ENCODE measurements at regions not wholly inside any gene's neighbourhood (a gene's known extent, or its start where the extent isn't known, plus 50 kb on each side); places are given as distances from the start of the nearest gene placed in this dataset.

- intact Hi-C loops (cut with micrococcal nuclease; ENCODE audit: unreplicated experiment), result no loop called here
- DNase-seq (ENCODE audit: low spot score), result no peak
- no peak overlapping the region for H3K4me3 ChIP-seq (ENCODE audit: low read depth, low read length, poor library complexity, severe bottlenecking)
- H3K9me3 ChIP-seq (ENCODE audit: low read depth, low read length, poor library complexity, severe bottlenecking), result no peaks in the 10 kb centered on the region
- TF ChIP-seq EZH2 (IDR thresholded peaks at IDR 0.05; ENCODE audit: borderline replicate concordance, low read depth, low read length, poor library complexity, severe bottlenecking) (no peak), CTCF (conservative IDR thresholded peaks at IDR 0.05; ENCODE audit: low read depth, low read length) (no peak)
- no peaks in the 10 kb centered on the region for H3K27me3 ChIP-seq (replicated peaks; ENCODE audit: insufficient read depth, low read depth, low read length, poor library complexity)
- BruUV-seq (replicated peaks), result no TSS peak
- ChIA-PET POLR2A (ENCODE audit: low non-redundant PET) (no interaction called here), CTCF (no interaction called here)
- no peak overlapping the region for H3K27ac ChIP-seq (ENCODE audit: low read depth, low read length, poor library complexity, severe bottlenecking)
- H3K36me3 ChIP-seq (ENCODE audit: insufficient read depth, low read length, poor library complexity, severe bottlenecking), result no peaks in the 10 kb centered on the region
- no peaks in the 10 kb centered on the region for H3K4me1 ChIP-seq (ENCODE audit: insufficient read depth, low read length, poor library complexity, severe bottlenecking)
These were observed 147.2 kb downstream of the C9orf50 start for GRCh38 chr9:129473523-129474244.

GRCh38 chr9:129472651-129473102 is 148.2 kb downstream of the C9orf50 start:
- no TSS peak for BruUV-seq (replicated peaks)
- H3K36me3 ChIP-seq (ENCODE audit: insufficient read depth, low read length, poor library complexity, severe bottlenecking), result no peaks in the 10 kb centered on the region
- intact Hi-C loops (cut with micrococcal nuclease; ENCODE audit: unreplicated experiment), result no loop called here
- H3K4me1 ChIP-seq (ENCODE audit: insufficient read depth, low read length, poor library complexity, severe bottlenecking), result no peaks in the 10 kb centered on the region
- no peaks in the 10 kb centered on the region for H3K27me3 ChIP-seq (replicated peaks; ENCODE audit: insufficient read depth, low read depth, low read length, poor library complexity)
- ChIA-PET CTCF (no interaction called here), POLR2A (ENCODE audit: low non-redundant PET) (no interaction called here)
- DNase-seq (ENCODE audit: low spot score), result no peak
- no peak overlapping the region for H3K4me3 ChIP-seq (ENCODE audit: low read depth, low read length, poor library complexity, severe bottlenecking)
- no peaks in the 10 kb centered on the region for H3K9me3 ChIP-seq (ENCODE audit: low read depth, low read length, poor library complexity, severe bottlenecking)
- no peak overlapping the region for H3K27ac ChIP-seq (ENCODE audit: low read depth, low read length, poor library complexity, severe bottlenecking)
- TF ChIP-seq EZH2 (IDR thresholded peaks at IDR 0.05; ENCODE audit: borderline replicate concordance, low read depth, low read length, poor library complexity, severe bottlenecking), result no peak
- no peak for TF ChIP-seq CTCF (conservative IDR thresholded peaks at IDR 0.05; ENCODE audit: low read depth, low read length)

GRCh38 chr9:129471201-129472019 is 149.5 kb downstream of the C9orf50 start:
- H3K36me3 ChIP-seq (ENCODE audit: insufficient read depth, low read length, poor library complexity, severe bottlenecking), result no peaks in the 10 kb centered on the region
- no peaks in the 10 kb centered on the region for H3K4me1 ChIP-seq (ENCODE audit: insufficient read depth, low read length, poor library complexity, severe bottlenecking)
- POLR2A ChIA-PET (ENCODE audit: low non-redundant PET), result no interaction called here
- no peak for DNase-seq (ENCODE audit: low spot score)
- no peaks in the 10 kb centered on the region for H3K27me3 ChIP-seq (replicated peaks; ENCODE audit: insufficient read depth, low read depth, low read length, poor library complexity)
- TF ChIP-seq EZH2 (IDR thresholded peaks at IDR 0.05; ENCODE audit: borderline replicate concordance, low read depth, low read length, poor library complexity, severe bottlenecking), result no peak
- no peak for TF ChIP-seq CTCF (conservative IDR thresholded peaks at IDR 0.05; ENCODE audit: low read depth, low read length)
- no peak overlapping the region for H3K27ac ChIP-seq (ENCODE audit: low read depth, low read length, poor library complexity, severe bottlenecking)
- intact Hi-C loops (cut with micrococcal nuclease; ENCODE audit: unreplicated experiment), result no loop called here
- CTCF ChIA-PET, result no interaction called here
- H3K4me3 ChIP-seq (ENCODE audit: low read depth, low read length, poor library complexity, severe bottlenecking), result no peak overlapping the region
- no peaks in the 10 kb centered on the region for H3K9me3 ChIP-seq (ENCODE audit: low read depth, low read length, poor library complexity, severe bottlenecking)
- no TSS peak for BruUV-seq (replicated peaks)
